ENCODE measurements at regions not wholly inside any gene's neighbourhood (a gene's known extent, or its start where the extent isn't known, plus 50 kb on each side); places are given as distances from the start of the nearest gene placed in this dataset.
A peak's percentile ranks its signal among the peaks of the same experiment; 100 is the strongest.

DNA sequence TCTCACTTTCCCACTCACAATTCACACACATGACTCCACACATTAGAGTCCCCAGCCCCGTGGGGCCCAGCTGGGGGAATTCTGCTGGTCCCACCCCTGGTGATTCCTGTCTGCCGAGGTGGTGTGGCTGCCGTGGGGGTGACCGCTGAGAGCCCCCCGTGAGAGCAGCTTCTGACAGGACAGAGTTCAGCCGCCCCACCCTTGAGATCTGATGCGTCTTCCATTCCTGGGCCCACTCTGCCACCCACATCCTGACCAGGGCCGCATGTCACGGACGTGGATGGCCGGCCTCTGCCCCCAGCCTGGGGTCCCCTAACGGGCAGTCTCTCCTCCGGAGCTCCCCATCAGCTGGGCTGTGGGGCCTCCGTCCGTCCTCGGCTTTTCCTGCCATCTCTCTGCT is 240.1 kb upstream of the PITRM1 start:
- Histone ChIP-seq H3K4me3 (no peak overlapping the region), H3K9me3 (peaks cover 0 to 5% (median 0%) of the 10 kb centered on the region in 11 donors), H3K27ac (no peak overlapping the region), H3K36me3 (no peaks in the 10 kb centered on the region), H3K4me1 (no peaks in the 10 kb centered on the region), H3K27me3 (no peaks in the 10 kb centered on the region)
- TF ChIP-seq, protein P1, sequence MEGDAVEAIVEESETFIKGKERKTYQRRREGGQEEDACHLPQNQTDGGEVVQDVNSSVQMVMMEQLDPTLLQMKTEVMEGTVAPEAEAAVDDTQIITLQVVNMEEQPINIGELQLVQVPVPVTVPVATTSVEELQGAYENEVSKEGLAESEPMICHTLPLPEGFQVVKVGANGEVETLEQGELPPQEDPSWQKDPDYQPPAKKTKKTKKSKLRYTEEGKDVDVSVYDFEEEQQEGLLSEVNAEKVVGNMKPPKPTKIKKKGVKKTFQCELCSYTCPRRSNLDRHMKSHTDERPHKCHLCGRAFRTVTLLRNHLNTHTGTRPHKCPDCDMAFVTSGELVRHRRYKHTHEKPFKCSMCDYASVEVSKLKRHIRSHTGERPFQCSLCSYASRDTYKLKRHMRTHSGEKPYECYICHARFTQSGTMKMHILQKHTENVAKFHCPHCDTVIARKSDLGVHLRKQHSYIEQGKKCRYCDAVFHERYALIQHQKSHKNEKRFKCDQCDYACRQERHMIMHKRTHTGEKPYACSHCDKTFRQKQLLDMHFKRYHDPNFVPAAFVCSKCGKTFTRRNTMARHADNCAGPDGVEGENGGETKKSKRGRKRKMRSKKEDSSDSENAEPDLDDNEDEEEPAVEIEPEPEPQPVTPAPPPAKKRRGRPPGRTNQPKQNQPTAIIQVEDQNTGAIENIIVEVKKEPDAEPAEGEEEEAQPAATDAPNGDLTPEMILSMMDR (IDR thresholded peaks at IDR 0.05), result no peak
- peak in 1 of 8 donors; percentile 11 for ATAC-seq
- WGBS, 2 donors, result 90 to 92% methylated on average over 16 of the region's 16 CpGs
- no peak for DNase-seq
- intact Hi-C loops (cut with DNase I), result no loop called here

DNA sequence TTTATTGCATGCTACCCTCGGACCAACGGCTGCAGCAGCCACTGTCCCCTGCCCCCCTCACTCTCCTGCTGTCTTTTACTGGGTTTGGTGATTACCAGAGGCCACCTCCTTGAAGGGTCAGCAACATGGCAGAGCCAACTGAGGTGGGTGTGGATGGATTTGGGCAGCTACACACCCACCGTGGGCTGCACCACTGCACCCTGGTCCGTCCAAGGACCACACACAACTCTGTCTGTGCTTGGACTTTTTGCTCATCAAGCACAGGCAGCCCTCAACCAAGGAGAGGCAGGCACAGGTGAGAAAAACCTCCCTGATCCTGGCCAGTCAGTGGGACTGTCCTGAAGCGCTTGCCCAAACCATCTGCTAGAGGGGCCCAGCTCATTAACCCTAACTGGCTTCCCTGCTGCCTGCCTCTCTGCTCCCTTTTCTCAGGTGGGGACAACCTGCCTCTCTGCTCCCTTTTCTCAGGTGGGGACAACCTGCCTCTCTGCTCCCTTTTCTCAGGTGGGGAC is 239.5 kb upstream of the PITRM1 start:
- no peaks in the 10 kb centered on the region for H3K4me1 ChIP-seq
- WGBS, 2 donors, result 94 to 97% methylated on average over 5 of the region's 5 CpGs
- peaks cover 0 to 5% (median 0%) of the 10 kb centered on the region in 11 donors for H3K9me3 ChIP-seq
- DNase-seq (no peak), ATAC-seq (no peak)
- TF ChIP-seq, protein P1 (IDR thresholded peaks at IDR 0.05), result no peak
- H3K36me3 ChIP-seq, result no peaks in the 10 kb centered on the region
- no peak overlapping the region for H3K4me3 ChIP-seq
- intact Hi-C loops (cut with DNase I), result no loop called here
- no peaks in the 10 kb centered on the region for H3K27me3 ChIP-seq
- no peak overlapping the region for H3K27ac ChIP-seq

- intact Hi-C loops (cut with DNase I), result no loop called here
- H3K27me3 ChIP-seq, result no peaks in the 10 kb centered on the region
- TF ChIP-seq, protein P1 (IDR thresholded peaks at IDR 0.05), result no peak
- peaks cover 0 to 3% (median 0%) of the 10 kb centered on the region in 9 donors for H3K4me1 ChIP-seq
- peaks cover 0 to 5% (median 0%) of the 10 kb centered on the region in 11 donors for H3K9me3 ChIP-seq
- 73 to 75% methylated on average over 3 of the region's 3 CpGs for WGBS, 2 donors
- no peaks in the 10 kb centered on the region for H3K36me3 ChIP-seq
- ATAC-seq (peak in 2 of 8 donors; percentile 23 to 47), DNase-seq (no peak)
- no peak overlapping the region for H3K4me3 ChIP-seq
- H3K27ac ChIP-seq, result no peak overlapping the region
Observed at GRCh38 chr10:3411044-3411443, 238.5 kb upstream of the PITRM1 start.

DNA sequence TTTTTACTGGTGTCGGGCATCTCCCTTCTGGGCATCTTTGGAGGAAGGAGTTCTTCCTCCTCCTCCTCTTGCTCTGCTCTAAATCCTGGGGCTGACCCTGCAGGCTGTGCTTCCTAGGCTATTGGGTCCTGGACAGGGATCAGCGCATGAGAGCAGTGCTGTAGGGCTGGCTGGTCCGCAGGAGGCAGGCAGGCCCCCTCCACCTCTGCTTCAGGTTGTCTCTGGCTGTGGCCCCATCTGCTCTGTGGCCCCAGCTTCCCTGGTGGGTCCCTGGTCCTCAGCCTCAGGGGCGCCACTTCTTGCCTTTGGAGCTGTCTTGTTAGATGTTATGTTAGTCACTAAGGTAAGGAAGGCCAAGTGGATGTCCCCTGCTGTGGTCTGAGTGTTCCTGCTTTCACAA is 237.3 kb upstream of the PITRM1 start:
- peaks cover 0 to 5% (median 0%) of the 10 kb centered on the region in 11 donors for H3K9me3 ChIP-seq
- no peak for ATAC-seq
- intact Hi-C loops (cut with DNase I), result no loop called here
- H3K4me3 ChIP-seq, result no peak overlapping the region
- no peak for DNase-seq
- no peak overlapping the region for H3K27ac ChIP-seq
- no peaks in the 10 kb centered on the region for H3K36me3 ChIP-seq
- TF ChIP-seq, protein P1 (IDR thresholded peaks at IDR 0.05), result no peak
- no peaks in the 10 kb centered on the region for H3K27me3 ChIP-seq
- 96 to 98% methylated on average over 4 of the region's 4 CpGs for WGBS, 2 donors
- peaks cover 0 to 14% (median 4%) of the 10 kb centered on the region in 9 donors for H3K4me1 ChIP-seq
